Upper lobe of left lung (tissue), 4 donors: ENCODE measurements at regions not wholly inside any gene's neighbourhood (a gene's known extent, or its start where the extent isn't known, plus 50 kb on each side); places are given as distances from the start of the nearest gene placed in this dataset.

ENCODE experiments used
- POLR2A ChIP-seq, 4 donors: fragments of 450-650 bp; IDR thresholded peaks; one replicate each; pipeline ENCODE4 v1.5.1; 2016 to 2017; ENCODE audit warnings: antibody characterized with exemption in 4 of 4, mild to moderate bottlenecking in 2 of 4
- POLR2AphosphoS5 ChIP-seq, 2 donors: sonication (generic); formaldehyde crosslinking; IDR thresholded peaks; one replicate each; pipeline ENCODE4 v1.5.1; 2017; ENCODE audit warnings: antibody characterized with exemption in 2 of 2

DNA sequence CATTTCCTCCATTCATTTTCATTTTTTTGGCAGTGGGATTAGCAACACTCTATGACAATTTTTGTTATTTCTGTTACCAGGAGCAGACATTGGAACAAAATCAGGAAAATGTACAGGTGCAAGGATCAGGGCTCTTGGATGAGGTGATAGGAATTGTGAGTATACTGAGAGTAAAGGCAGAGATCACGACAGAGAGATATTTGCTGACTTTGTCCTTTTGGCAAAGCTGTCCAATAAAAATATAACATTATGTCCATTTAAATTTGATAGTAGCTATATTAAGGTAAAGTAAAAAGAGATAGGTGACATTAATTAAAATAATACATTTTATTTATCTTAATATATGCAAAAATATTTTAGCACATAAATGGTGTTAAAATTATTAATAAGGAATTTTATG lies 373.1 kb upstream of the GNPDA2 start:
- TF ChIP-seq POLR2A (IDR thresholded peaks at IDR 0.05) (no peak), POLR2AphosphoS5 (IDR thresholded peaks at IDR 0.05) (no peak)
